BJ (cell line): ENCODE measurements at regions not wholly inside any gene's neighbourhood (a gene's known extent, or its start where the extent isn't known, plus 50 kb on each side); places are given as distances from the start of the nearest gene placed in this dataset.

Experiments used
- CTCF ChIA-PET: fragments of 350-600 bp; formaldehyde crosslinking; extraction: SDS; loops from one replicate; lab custom pipeline; 2021; ENCODE audit warnings: antibody characterized with exemption, inconsistent platforms; lab: Yijun Ruan, JAX
- POLR2A ChIA-PET: fragments of 300-600 bp; sonication (Branson Sonifier 250); formaldehyde crosslinking; extraction: SDS; loops from one replicate; lab custom pipeline; 2021; ENCODE audit warnings: antibody characterized with exemption; lab: Charles Lee
- DNase-seq: peaks from one replicate; pipeline ENCODE4 v3.0.0-alpha.2; 2011; ENCODE audit warnings: low read depth
- H3K27me3 ChIP-seq: 2 replicates; pipeline ENCODE4 v1.6.0; 2011; ENCODE audit warnings: low read length; ENCODE audit not compliant: control insufficient read depth, insufficient read depth
- H3K36me3 ChIP-seq: 2 replicates; pipeline ENCODE4 v1.5.1; 2011; ENCODE audit warnings: low read length; ENCODE audit not compliant: control insufficient read depth, insufficient read depth
- H3K4me3 ChIP-seq: 2 replicates; pipeline ENCODE4 v1.5.1; 2011; ENCODE audit warnings: low read depth, mild to moderate bottlenecking, control low read depth, low read length
- TF ChIP-seq, protein P1 (sequence below): IDR thresholded peaks from 2 replicates; pipeline ENCODE4 v1.5.1; 2011; ENCODE audit warnings: low read depth, mild to moderate bottlenecking, control low read depth, inconsistent platforms, low read length, moderate library complexity; ENCODE audit not compliant: insufficient read depth

DNA sequence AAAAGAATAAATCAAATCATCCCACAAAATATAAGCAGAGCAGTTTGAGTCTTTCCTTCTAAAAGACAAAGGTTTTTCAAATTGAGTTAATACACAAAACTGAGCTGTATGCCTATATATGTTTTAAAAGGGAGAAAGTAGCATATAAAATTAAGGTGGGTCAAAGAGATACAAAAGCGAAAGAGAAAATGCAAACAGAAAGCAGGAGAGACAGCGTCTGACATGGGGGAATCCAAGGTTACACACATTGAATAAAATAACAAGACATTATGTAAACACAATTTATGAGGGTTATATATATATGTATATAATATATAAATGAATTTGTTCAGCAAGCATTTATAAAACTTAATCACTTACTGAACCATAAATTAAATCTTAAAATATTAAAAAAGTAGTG is 276.1 kb upstream of the LCORL start:
- no peaks in the 10 kb centered on the region for H3K36me3 ChIP-seq
- TF ChIP-seq, protein P1, sequence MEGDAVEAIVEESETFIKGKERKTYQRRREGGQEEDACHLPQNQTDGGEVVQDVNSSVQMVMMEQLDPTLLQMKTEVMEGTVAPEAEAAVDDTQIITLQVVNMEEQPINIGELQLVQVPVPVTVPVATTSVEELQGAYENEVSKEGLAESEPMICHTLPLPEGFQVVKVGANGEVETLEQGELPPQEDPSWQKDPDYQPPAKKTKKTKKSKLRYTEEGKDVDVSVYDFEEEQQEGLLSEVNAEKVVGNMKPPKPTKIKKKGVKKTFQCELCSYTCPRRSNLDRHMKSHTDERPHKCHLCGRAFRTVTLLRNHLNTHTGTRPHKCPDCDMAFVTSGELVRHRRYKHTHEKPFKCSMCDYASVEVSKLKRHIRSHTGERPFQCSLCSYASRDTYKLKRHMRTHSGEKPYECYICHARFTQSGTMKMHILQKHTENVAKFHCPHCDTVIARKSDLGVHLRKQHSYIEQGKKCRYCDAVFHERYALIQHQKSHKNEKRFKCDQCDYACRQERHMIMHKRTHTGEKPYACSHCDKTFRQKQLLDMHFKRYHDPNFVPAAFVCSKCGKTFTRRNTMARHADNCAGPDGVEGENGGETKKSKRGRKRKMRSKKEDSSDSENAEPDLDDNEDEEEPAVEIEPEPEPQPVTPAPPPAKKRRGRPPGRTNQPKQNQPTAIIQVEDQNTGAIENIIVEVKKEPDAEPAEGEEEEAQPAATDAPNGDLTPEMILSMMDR, result no peak
- ChIA-PET POLR2A (no interaction called here), CTCF (no interaction called here)
- DNase-seq, result no peak
- no peaks in the 10 kb centered on the region for H3K27me3 ChIP-seq
- H3K4me3 ChIP-seq, result no peak overlapping the region

DNA sequence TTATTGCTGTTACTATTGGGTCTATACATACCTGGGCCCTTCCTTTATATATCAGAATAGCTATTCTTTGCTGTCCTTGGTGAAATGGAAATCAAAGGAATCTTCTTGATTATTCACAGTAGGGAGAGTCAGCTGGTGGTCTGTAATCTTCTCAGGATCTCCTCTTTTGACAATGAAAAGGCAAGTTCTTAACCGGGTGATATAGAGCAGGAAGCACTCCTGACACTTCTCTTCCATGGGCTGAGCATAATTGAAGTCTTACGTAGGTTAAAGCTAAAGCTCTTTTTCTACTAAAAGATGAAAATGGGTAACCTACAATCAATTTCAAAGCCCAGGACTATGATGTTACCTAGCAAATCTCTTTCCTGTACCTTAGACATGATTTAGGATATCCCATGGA is 274.9 kb upstream of the LCORL start:
- TF ChIP-seq, protein P1, result no peak
- POLR2A ChIA-PET, result no interaction called here

DNA sequence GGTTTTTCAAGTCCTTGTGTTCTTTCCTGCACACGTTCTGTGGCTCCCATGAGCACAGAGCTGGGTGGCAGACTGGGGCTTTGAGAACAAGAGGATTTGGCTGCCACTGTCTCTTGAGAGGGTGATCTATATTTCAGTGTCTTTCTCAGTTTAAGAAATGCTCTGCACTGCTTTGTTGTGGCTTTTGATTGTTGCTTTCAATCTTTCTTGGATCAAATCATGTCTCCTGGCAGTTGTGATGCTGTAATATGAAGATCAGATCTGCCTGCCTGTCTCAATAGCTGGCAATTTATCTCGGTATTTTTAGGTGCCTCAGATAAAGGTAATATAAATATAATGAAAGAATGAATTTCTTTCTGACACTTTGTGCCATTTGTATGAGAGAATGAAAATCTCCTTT is 273.3 kb upstream of the LCORL start:
- Histone ChIP-seq H3K27me3 (no peaks in the 10 kb centered on the region), H3K36me3 (no peaks in the 10 kb centered on the region), H3K4me3 (no peak overlapping the region)
- TF ChIP-seq, protein P1, result no peak
- ChIA-PET POLR2A (no interaction called here), CTCF (no interaction called here)
- DNase-seq, result no peak

More for the DNA sequence above, 274.9 kb upstream of the LCORL start:
- H3K4me3 ChIP-seq, result no peak overlapping the region
- CTCF ChIA-PET, result no interaction called here
- no peak for DNase-seq
- H3K27me3 ChIP-seq, result no peaks in the 10 kb centered on the region
- no peaks in the 10 kb centered on the region for H3K36me3 ChIP-seq

DNA sequence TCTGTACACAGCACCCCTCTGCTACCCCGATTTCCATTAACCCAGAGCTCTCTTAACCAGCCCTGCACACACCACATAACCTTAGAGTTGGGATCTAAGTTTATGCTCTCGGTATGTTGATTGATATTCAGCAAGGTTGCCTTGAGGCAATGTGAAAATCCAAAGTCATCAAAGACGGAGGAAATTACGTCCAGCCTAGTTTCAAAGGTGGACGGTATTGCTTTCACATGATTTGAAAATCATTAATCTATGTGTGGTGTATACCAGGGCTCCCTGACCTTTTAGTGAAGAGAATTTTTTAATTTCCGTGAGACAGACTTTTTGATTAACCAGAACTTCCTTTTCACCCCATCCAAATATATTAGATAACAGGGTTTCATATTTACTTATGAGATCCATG is 272.5 kb upstream of the LCORL start:
- H3K27me3 ChIP-seq, result no peaks in the 10 kb centered on the region
- no peak for DNase-seq
- H3K4me3 ChIP-seq, result no peak overlapping the region
- H3K36me3 ChIP-seq, result no peaks in the 10 kb centered on the region
- POLR2A ChIA-PET, result no interaction called here
- CTCF ChIA-PET, result no interaction called here
- TF ChIP-seq, protein P1, result no peak

DNA sequence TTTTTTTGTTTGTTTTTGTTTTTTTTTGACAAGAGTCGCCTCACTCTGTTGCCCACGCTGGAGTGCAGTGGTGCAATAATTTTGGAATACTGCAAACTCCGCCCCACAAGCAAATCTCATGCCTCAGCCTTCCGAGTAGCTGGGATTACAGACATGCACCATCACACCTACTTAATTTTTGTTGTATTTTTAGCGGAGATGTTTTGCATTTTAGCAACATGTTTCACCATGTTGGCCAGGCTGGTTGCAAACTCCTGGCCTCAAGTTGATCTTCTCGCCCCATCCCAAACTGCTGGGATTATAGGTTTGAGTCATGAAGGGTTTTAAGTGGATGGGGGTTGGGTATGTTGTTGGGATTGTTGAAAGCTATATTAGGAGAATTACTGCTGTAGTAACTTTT is 270.9 kb upstream of the LCORL start:
- POLR2A ChIA-PET, result no interaction called here
- CTCF ChIA-PET, result no interaction called here
- no peak overlapping the region for H3K4me3 ChIP-seq
- TF ChIP-seq, protein P1, result no peak
- no peaks in the 10 kb centered on the region for H3K36me3 ChIP-seq
- DNase-seq, result no peak
- H3K27me3 ChIP-seq, result no peaks in the 10 kb centered on the region
